PC-3 (cell line): ENCODE measurements at regions not wholly inside any gene's neighbourhood (a gene's known extent, or its start where the extent isn't known, plus 50 kb on each side); places are given as distances from the start of the nearest gene placed in this dataset.

Source experiments
- EZH2 ChIP-seq: fragments of 300-600 bp; sonication (generic); IDR thresholded peaks from one replicate; pipeline ENCODE4 v1.6.1; 2017; ENCODE audit warnings: antibody characterized with exemption, mild to moderate bottlenecking, low read length; ENCODE audit not compliant: unreplicated experiment
- TF ChIP-seq, protein P1 (sequence below): fragments of 300-600 bp; sonication (generic); conservative IDR thresholded peaks from 2 replicates; pipeline ENCODE4 v1.5.1; 2017; ENCODE audit warnings: antibody characterized with exemption, low read depth, mild to moderate bottlenecking, low read length

DNA sequence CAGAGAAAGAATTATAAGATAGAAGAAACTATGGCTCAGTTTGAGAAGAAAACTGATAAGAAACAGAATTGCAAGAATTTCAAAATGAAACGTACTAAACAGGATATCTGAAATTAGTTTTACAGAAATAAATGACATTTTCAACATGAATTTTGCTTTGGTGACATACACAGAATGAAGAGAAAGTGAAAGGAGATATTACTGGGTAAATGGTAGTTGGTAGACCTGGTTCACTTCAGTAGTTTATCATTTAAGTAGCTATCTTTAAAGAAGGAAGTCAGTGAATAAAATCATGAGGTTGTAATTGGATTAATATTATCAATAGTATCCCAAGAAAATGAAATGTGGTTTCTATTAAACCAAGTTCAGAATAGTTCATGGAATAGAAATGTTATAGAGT is 395.5 kb upstream of the SMIM31 start:
- TF ChIP-seq, protein P1, sequence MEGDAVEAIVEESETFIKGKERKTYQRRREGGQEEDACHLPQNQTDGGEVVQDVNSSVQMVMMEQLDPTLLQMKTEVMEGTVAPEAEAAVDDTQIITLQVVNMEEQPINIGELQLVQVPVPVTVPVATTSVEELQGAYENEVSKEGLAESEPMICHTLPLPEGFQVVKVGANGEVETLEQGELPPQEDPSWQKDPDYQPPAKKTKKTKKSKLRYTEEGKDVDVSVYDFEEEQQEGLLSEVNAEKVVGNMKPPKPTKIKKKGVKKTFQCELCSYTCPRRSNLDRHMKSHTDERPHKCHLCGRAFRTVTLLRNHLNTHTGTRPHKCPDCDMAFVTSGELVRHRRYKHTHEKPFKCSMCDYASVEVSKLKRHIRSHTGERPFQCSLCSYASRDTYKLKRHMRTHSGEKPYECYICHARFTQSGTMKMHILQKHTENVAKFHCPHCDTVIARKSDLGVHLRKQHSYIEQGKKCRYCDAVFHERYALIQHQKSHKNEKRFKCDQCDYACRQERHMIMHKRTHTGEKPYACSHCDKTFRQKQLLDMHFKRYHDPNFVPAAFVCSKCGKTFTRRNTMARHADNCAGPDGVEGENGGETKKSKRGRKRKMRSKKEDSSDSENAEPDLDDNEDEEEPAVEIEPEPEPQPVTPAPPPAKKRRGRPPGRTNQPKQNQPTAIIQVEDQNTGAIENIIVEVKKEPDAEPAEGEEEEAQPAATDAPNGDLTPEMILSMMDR, result no peak
- TF ChIP-seq EZH2, result no peak
